Gastroesophageal sphincter (tissue), 4 donors: ENCODE measurements at regions not wholly inside any gene's neighbourhood (a gene's known extent, or its start where the extent isn't known, plus 50 kb on each side); places are given as distances from the start of the nearest gene placed in this dataset.
A peak's percentile ranks its signal among the peaks of the same experiment; 100 is the strongest.

Source experiments
- ATAC-seq: fragments of 150-250 bp; one replicate; pipeline ENCODE4 v1.9.1; 2016; ENCODE audit warnings: mild to moderate bottlenecking, moderate library complexity
- H3K27ac ChIP-seq, 4 donors: fragments of 200-600 bp; sonication (generic) in 3 of 4; 1 replicate in 3 of 4; 2 replicates in 1 of 4; pipeline ENCODE4 v1.5.1; 2016 to 2019
- H3K27me3 ChIP-seq: fragments of 200-600 bp; sonication (generic); one replicate; pipeline ENCODE4 v1.5.1; 2019
- H3K36me3 ChIP-seq, 2 donors: fragments of 200-600 bp; sonication (generic); one replicate each; pipeline ENCODE4 v1.5.1; 2019; ENCODE audit warnings: control low read depth in 1 of 2
- H3K4me1 ChIP-seq, 3 donors: fragments of 200-600 bp; sonication (generic); 1 replicate in 2 of 3; 2 replicates in 1 of 3; pipeline ENCODE4 v1.5.1; 2016 to 2019; ENCODE audit warnings: control low read depth in 2 of 3
- H3K4me3 ChIP-seq, 2 donors: fragments of 200-600 bp; sonication (generic); one replicate each; pipeline ENCODE4 v1.5.1; 2019; ENCODE audit warnings: mild to moderate bottlenecking in 1 of 2, moderate library complexity in 1 of 2
- H3K9me3 ChIP-seq, 3 donors: fragments of 200-600 bp; sonication (generic); one replicate each; pipeline ENCODE4 v1.5.1; 2017 to 2019; ENCODE audit warnings: control low read depth in 2 of 3
- CTCF ChIP-seq, 4 experiments: fragments of 200-600 bp in 2 of 4; fragments of 450-650 bp in 2 of 4; sonication (generic) in 1 of 4; IDR thresholded peaks; one replicate each; pipeline ENCODE4 v1.5.1; 2017 to 2019; ENCODE audit warnings: antibody characterized with exemption in 4 of 4, mild to moderate bottlenecking in 2 of 4, moderate library complexity in 2 of 4
- EP300 ChIP-seq: sonication (generic); formaldehyde crosslinking; IDR thresholded peaks from one replicate; pipeline ENCODE4 v1.6.1; 2017; ENCODE audit warnings: antibody characterized with exemption, mild to moderate bottlenecking
- POLR2A ChIP-seq, 2 donors: fragments of 450-650 bp; IDR thresholded peaks; one replicate each; pipeline ENCODE4 v1.6.1; 2017; ENCODE audit warnings: antibody characterized with exemption in 2 of 2, mild to moderate bottlenecking in 2 of 2, moderate library complexity in 1 of 2
- POLR2AphosphoS5 ChIP-seq: sonication (generic); formaldehyde crosslinking; IDR thresholded peaks from one replicate; pipeline ENCODE4 v1.6.1; 2017; ENCODE audit warnings: antibody characterized with exemption
- WGBS, 2 donors: methylation state at CpG; one replicate each; pipeline ENCODE4 v1.1.5; 2018; ENCODE audit warnings: low coverage in 1 of 2; 5-methylcytosine and 5-hydroxymethylcytosine counted together

GRCh38 chr15:38072007-38072347 lies 137.5 kb downstream of the TMCO5A start:
- Histone ChIP-seq H3K4me3 (peak overlapping the region in 1 of 2 donors; percentile 63), H3K4me1 (peaks cover 0 to 44% (median 9%) of the 10 kb centered on the region in 3 donors), H3K27me3 (no peaks in the 10 kb centered on the region), H3K36me3 (no peaks in the 10 kb centered on the region), H3K27ac (peak overlapping the region; percentile 66 to 90 (median 86)), H3K9me3 (no peaks in the 10 kb centered on the region)
- 53 to 57% methylated on average over 5 to 6 of the region's 6 CpGs for WGBS, 2 donors
- TF ChIP-seq EP300 (no peak), POLR2AphosphoS5 (no peak), POLR2A (IDR thresholded peaks at IDR 0.05) (no peak), CTCF (IDR thresholded peaks at IDR 0.05) (no peak)
- ATAC-seq: no peak

- Histone ChIP-seq H3K4me1 (peaks cover 0 to 44% (median 9%) of the 10 kb centered on the region in 3 donors), H3K27me3 (no peaks in the 10 kb centered on the region), H3K27ac (peak overlapping the region; percentile 66 to 90 (median 86)), H3K9me3 (no peaks in the 10 kb centered on the region), H3K36me3 (no peaks in the 10 kb centered on the region), H3K4me3 (peak overlapping the region; percentile 63 to 66)
- peak; percentile 81 for ATAC-seq
- WGBS, 2 donors: 0% methylated on average over 10 to 14 of the region's 55 CpGs
- TF ChIP-seq POLR2A (IDR thresholded peaks at IDR 0.05): peak; percentile 16 to 31
- no peak for TF ChIP-seq EP300
- TF ChIP-seq CTCF (IDR thresholded peaks at IDR 0.05): peak in 1 of 4 experiments; percentile 37
- TF ChIP-seq POLR2AphosphoS5: no peak
Observed at GRCh38 chr15:38072348-38073177, 138.1 kb downstream of the TMCO5A start.

GRCh38 chr15:38073178-38073946 lies 138.9 kb downstream of the TMCO5A start:
- peaks cover 0 to 41% (median 9%) of the 10 kb centered on the region in 3 donors for H3K4me1 ChIP-seq
- H3K36me3 ChIP-seq: no peaks in the 10 kb centered on the region
- peak; percentile 37 for ATAC-seq
- no peaks in the 10 kb centered on the region for H3K9me3 ChIP-seq
- WGBS, 2 donors: 6 to 19% methylated on average over 10 to 17 of the region's 19 CpGs
- peak overlapping the region; percentile 63 to 66 for H3K4me3 ChIP-seq
- no peaks in the 10 kb centered on the region for H3K27me3 ChIP-seq
- H3K27ac ChIP-seq: peak overlapping the region; percentile 66 to 90 (median 86)
- TF ChIP-seq CTCF (IDR thresholded peaks at IDR 0.05) (no peak), EP300 (no peak), POLR2AphosphoS5 (no peak), POLR2A (IDR thresholded peaks at IDR 0.05) (no peak)

GRCh38 chr15:38074029-38074428 lies 139.6 kb downstream of the TMCO5A start:
- Histone ChIP-seq H3K4me1 (peaks cover 0 to 34% (median 9%) of the 10 kb centered on the region in 3 donors), H3K4me3 (peak overlapping the region in 1 of 2 donors; percentile 63), H3K27me3 (no peaks in the 10 kb centered on the region), H3K36me3 (no peaks in the 10 kb centered on the region), H3K9me3 (no peaks in the 10 kb centered on the region), H3K27ac (peak overlapping the region in 3 of 4 donors; percentile 66 to 87 (median 86))
- 54 to 78% methylated on average over 5 of the region's 5 CpGs for WGBS, 2 donors
- no peak for ATAC-seq
- TF ChIP-seq POLR2AphosphoS5: no peak
- no peak for TF ChIP-seq CTCF (IDR thresholded peaks at IDR 0.05)
- no peak for TF ChIP-seq POLR2A (IDR thresholded peaks at IDR 0.05)
- TF ChIP-seq EP300: no peak
